ENCODE measurements at regions not wholly inside any gene's neighbourhood (a gene's known extent, or its start where the extent isn't known, plus 50 kb on each side); places are given as distances from the start of the nearest gene placed in this dataset.

DNA sequence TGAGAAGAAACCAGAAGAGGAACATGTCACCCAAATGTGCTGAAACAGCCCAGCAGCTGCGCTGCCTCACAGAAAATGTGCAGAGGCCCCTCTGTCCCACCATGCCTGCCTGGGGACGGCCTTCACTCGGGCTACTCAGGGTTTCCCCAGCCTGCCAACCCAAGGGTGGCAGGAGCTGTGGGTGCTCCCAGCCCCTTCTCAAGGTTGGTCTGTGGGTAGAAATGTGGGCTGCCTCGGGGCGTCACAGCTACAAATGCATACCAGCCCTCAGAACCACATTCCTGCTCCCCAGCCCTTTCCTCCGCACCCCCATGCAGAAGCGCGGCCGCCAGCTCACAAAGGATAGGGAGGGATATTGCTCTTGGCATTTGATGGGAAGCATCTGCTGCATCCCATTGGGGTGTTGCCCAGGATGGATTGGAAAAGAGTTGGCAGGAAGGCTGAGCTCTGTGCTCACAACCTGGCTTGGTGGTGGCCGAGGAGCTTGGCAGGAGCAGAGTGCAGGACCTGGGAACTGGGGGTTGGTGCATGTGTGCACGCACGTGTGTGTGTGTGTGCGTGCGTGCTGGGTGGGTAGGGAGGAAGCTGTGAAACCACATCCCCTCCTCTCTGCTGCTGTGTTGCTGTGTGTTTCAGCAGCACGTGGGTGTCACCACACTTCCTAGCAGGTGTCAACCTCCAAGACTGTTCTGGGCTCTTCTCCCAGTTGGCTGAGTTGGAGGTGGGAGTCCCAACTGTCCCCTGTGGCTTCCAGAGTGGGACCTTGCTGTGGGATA lies 304.4 kb downstream of the SEC14L1 start:
- DNase-seq (ENCODE audit: low read depth) = peak; percentile 88

DNA sequence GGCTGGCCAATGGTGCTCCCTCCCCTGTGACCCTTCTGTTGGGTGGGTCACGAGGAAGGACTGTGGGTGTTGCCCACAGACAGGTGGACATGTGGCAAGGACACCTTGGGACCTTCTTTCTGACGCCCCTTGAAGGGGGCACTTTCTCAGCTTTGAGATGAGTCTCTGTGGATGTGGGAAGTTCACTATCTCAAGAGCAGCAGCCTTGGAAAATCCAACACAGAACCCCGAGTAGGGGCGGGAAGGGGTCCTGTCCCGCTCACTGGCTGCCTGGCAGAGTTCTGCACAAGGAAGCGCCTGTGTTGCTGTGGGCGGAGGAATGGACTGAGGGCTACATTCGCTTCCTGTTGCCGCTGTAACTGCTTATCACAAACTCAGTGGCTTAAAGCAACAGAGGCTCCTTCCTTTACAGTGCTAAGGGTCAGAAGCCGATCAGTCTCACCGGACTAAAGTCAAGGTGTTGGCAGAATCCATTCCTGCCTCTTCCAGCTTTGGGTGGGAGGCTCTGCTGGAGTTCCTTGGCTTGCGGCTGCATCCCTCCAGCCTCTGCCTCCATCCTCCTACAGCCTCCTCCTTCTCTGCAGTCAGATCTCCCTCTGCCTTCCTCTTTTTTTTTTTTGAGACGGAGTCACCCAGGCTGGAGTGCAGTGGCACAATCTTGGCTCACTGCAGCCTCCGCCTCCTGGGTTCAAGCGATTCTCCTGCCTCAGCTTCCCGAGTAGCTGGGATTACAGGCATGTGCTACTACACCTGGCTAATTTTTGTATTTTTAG lies 305.2 kb downstream of the SEC14L1 start:
- peak; percentile 49 for DNase-seq (ENCODE audit: low read depth)

DNA sequence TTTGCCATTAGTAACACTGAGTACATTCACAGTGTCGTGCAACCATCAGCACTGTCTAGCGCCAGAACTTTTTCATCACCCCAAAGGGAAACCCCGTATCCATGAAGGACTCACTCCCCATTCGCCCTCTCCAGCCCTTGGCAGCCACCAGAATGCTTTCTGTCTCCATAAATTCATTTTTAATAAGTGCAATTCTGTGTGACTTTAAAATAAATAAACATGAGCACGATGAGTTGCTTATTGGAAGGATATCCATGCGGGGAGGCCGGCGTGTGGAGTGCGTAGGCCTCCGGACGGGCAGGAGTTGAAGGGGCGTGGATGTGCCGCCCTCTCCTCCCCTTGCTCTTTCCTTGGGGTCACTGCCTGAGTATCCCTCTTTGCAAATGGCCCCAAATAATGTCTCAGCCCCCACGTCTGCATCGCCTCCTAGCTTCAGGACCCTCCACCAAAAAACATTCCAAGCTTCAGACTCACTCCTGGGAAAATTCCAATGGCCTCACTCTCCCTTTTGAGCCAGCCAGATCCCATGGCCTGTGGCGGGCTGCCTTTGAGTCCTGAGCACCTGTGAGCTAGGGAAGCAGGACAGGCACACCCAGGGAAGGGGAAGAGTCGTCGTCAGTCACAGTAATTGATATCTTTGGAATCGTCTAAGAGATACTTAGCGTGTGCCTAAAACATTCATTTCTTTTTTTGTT lies 306.3 kb downstream of the SEC14L1 start:
- DNase-seq (ENCODE audit: low read depth) = no peak

DNA sequence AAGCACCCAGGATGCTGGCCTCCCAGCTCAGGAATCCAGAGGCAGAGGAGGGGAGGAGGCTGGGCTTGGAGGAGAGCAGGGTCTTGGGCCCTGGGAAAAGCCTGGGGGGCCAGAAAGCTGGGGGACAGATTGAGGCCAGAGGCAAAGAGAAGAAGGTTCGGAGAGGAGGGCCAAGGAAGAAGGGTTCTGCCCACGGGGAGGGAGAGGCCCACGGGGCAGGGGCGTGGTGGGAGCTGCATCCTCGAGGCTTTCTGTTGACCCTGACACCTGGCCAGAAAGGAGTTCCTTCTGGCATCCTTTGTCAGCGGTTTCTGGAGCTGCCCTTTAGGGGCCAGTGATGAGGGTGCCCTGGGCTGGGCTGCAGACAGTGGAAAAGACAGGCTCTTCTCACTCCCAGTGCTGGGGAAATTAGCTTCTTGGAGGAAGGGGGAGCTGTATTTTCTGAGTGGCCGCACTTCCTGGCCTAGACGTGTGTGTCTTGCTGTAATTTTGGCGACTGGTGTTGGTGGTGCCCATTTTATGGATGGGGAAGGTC lies 308.7 kb downstream of the SEC14L1 start:
- DNase-seq (ENCODE audit: low read depth) = no peak

DNA sequence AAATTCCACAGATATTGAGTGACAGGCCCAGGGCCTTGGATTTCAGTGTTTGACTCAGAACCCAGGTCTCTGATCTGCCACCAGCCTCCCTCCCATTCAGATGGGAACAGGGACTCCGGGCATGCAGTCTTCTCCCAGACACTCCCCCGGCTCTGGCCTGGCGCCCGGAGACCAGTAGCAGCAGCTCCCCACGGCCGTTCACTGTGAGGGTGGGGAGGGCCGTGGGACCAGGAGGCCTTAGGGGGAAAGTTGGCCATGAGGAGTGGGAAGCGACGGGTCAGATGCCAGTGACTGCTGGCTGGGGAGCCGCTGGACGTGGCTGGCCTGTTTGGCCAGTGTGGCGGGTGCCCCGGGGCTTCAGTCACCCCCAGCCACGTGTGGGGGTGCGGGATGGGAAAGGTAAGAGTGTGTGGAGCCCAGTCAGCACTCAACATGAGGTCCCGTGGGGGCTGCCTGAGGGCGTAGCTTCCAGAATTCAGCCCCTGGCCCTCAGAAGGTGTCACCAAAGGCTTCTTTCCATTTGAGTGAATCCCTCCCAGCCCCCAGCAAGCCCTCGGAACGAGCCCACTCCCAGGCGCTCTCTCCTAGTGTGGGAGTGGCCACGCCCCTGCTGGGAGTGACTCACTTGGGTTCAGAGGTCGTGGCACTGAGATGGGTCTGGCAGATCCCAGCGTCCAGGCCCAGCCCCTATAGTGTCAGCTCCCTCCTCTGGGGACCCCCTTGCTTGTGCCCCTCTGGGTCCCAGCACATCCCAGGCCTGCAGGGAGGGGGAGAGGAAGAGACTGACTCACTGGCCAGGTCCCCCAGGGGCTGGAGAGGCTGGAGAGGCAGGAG lies 309.4 kb downstream of the SEC14L1 start:
- no peak for DNase-seq (ENCODE audit: low read depth)

DNA sequence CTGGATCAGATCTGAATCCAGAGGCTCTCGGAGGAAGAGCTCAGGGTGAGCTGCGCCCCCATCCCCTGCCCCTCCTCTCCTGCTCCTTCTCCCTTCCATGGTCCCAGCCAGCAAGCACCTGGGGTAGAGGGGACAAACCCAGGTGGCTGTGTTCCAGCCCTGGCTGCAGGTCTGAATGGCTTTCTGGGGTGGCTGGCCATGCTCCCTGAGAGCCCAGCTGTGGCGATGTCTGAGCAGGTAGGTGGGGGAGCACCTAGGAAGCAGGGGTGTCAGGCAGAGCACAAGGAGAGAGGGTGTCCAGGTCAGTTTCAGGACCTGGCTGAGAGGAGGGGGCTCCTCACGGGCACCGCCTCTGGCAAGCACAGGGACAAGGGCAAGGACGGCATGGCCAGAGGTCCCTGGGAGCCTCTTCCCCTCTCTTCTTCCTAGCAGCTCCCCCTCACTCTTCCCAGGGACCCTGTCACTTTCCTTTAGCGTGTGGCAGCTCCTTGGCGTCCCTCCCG lies 310.0 kb downstream of the SEC14L1 start:
- no peak for DNase-seq (ENCODE audit: low read depth)

DNA sequence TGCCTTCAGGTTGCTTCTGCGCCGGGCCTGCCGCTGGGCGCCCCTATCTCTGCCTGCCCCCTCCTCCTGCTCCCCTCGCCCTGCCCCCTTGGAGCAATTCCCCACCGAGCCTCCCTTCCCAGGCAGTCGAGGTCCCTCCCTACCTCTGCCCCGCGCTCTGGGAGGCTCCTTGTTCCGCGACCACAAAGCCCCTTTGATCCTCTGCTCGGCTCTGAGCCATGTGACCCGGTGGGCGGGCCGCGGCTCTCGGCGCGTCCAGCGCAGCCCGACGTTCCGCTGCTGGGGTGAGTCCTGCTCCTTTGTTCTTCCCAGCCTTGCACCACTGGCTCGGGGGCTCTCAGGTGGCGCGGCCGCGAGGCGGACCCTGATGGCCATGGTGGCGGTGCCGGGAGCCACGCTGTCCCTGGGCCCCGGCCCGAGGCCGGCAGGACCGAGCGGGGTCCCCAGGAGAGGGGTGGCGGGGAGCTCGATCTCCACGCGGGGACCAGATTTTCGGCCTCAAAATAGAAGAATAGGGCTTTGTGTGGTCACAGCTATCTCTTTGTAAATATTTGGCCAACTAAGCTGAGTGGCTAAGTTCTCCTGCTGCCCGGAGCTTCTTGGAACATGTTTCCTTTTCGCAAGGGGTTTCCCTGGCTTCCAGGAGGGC lies 310.6 kb downstream of the SEC14L1 start:
- peak; percentile 65 for DNase-seq (ENCODE audit: low read depth)

DNA sequence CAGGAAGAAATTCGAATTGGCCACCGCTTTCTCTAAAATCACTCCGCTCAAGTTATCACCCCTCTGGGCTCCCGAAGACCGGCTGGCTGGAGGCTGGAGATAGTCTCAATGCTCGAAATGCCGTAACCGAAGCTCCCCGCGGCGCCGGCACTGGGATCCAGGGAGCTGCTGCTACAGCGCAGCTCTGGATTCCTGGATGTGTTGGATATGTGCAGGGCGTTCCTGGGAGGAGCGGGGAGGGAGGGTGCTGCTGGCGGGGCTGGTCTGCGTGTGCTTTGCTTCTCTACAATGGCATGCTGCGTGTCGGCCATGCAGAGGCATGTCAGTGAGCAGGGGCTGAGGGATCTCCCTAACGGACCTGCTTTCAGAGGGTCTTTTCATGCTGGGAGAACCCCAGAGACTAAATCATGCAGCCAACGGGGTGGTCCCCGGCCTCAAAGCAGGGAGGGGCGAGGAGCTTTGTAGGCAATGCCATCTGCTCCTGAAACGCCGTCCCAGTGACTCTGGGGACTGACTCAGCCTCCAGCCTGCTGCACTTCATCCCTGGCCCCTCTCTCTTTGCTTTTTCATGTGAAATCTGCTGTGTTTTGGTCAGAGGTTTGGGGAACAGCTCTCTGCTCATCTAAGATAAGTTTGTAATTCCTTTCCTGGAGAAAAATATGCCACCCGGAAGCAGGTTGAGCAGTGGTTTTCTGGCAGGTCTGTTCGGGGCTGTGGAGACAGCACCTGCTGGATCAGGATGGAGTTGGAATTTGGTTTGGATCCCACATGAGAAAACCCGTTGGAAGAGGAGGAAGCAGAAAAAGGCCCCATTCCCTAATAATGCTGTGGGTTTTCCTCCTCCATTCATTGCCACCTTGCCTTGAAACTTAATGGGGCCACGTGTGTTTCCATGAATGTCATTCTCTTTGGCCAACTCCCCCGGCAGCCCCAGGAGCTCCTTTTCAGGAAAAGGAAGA lies 311.4 kb downstream of the SEC14L1 start:
- no peak for DNase-seq (ENCODE audit: low read depth)

DNA sequence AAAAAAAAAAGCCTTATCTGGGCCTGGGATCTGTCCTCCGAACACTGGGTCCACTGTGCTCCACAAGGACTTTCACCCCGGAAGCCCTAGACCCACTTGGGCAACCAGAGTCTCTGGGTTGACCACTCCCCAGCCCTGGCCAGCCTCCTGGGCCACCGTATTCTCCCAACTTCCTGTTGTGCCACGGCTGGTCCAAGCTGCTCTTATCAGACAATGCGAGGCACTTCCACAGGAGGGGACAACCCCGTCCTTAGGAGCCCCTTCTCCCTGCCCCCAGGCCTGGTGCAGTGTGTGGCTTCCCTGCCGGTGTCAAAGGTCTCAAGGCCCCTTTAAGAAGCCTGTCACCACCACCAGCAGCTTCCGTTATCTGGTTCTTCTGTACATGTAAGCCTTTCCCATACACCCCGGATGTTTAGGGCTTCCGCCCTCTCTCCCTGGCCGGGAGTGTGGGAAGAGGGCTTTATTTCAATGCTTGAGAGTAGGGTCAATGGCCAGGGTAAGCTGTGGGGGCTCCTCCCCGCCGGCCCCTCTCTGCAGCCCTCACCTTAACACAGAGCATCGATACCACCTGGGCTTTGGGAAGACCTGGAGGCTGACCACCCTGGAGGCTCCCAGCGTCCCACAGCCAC lies 313.0 kb downstream of the SEC14L1 start:
- peak; percentile 47 for DNase-seq (ENCODE audit: low read depth)

DNA sequence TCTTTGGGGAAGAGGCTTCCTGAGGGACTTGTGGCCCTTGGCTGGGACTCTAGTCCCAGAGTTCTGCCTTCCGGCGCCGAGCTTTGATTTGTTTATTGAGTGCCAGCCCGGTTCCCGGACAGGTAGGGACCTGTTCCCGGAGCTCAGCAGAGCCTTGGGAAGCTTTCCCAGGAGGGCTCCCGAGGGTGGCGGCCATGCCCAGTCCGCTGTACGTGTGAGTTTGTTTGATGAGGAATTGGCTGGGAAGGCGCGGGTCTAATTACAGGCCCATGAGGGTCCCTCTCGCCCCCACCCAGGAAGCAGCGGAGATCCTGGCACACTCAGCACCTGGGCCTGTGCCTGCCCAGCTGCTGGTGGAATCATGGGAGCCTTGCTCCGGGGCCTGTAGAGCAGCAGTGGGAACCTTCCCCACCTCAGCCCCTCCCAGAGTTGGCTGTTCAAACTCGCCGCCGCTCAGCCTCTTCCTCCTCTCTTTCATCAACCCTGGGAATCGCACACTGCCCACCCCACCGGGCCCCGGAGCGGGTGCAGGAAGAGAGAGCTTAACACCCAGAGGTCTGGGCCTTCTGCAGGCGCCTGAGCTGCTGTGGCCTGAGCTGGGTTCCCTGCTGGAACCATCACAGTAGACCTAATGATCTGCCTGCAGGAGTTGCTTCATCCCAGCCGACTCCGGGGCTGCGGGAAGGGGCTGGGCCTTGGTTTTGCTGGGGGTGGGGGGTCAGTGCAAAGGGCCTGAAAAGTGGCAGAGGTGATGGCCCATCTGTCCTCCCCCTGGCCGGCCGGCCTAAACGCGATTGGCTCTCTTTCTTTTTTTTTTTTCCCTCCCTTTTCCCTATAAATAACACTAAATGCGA lies 313.7 kb downstream of the SEC14L1 start:
- DNase-seq (ENCODE audit: low read depth) = no peak

DNA sequence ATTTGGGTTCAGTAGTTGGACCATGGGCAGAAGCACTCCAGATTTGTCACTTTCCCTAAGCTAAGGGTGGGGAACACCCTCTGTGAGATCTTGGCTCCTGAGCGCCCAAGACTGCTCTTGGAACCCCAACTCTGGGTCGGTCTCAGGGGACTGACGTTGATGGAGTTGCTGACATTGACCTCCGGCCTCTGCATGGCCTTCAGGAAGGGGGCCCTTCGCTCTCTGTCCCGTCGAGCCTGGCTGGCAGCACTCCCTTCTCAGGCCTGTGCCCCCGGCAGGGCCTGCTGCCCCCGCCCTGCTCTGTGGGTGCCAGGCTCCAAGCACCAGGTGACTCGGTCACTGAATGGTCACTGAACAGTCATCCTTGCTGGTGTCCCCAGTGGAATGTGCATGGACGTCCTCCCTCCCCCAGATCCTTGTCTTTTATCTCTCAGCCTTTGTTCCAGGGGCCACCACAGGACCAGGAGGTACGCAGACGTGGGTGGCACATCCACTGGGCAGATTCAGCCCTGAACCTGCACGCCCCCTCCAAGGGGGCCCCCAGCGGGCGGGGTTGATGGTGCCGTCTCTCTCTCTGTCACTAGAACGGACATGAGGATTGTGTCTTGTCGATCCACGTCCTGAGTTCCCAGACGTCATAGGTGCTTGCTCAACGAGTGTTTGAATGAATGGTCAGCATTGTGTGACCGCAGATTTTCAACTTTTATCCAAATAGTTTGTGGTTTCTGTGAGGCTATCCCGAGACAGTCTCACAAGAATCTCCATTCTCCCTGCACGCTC lies 314.5 kb downstream of the SEC14L1 start:
- DNase-seq (ENCODE audit: low read depth) = no peak

DNA sequence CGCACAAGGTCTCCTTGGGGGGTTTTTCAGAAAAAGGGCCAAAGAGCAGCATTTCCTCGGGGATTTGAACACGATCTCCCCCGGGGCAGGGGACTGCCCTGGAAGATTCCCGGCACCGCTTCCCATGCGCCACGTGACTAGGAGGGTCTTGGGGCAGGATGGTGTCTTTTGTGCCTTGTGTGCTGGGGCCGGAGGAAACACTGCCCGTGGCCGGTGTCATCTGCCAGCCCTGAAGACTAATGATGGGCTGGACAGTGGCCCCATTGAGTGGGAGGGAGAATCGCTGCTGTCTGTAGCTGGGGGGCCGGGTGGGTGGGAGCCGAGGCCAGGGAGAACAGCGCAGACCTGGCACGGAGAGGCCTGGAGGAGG lies 315.1 kb downstream of the SEC14L1 start:
- DNase-seq (ENCODE audit: low read depth) = no peak

DNA sequence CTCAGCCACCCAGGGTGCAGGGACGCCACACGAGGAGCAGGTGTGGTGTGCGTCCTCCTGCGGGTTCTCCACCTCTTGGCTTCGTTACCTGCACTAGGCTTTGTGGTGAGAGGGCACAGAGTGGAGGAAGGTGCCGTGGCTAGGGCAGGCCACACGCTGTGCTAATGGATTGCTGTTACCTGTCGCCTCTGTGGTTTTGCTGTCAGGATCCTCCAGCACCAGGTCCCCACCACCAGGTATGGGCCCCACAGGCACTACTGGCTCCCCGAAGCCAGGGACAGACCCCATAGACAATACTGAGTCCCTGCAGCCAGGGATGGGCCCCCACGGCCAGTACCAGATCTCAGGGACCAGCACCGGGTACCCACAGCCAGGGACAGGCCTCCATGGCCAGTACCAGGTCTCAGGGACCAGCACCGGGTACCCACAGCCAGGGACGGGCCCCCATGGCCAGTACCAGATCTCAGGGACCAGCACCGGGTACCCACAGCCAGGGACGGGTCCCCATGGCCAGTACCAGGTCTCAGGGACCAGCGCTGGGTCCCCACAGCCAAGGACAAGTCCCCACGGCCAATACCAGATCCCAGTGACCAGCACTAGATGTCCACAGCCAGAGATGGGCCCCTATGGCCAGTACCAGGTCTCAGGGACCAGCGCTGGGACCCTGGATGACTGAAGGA lies 315.6 kb downstream of the SEC14L1 start:
- peak; percentile 54 for DNase-seq (ENCODE audit: low read depth)

DNA sequence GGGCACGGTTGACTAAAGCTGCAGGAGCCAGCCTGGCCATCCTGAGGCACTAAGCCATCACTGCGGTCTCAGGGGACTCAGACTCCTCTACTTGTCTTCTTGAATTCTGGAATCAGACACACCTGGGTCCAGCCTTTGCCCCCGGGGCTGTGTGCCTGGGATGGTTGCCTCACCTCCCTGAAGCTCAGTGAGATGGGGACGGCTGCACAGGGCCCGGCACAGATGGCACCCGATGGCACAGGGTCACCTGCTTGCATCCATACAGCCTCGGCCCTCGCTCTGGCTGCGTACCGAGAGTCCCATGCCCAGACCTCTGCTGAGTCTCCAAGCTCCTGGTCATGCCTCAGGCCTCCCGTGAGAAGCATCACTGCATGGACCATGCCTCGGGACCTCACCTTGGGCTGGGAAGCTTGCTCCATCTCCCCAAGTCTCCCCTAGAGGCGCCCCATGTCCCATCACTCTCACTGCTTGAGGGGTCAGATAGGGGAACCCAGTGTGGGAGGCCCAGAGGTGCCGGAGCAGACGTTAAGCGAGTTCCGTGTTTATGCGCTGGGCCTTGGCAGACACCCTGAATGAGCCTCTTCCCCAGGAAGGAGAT lies 316.3 kb downstream of the SEC14L1 start:
- DNase-seq (ENCODE audit: low read depth) = no peak

DNA sequence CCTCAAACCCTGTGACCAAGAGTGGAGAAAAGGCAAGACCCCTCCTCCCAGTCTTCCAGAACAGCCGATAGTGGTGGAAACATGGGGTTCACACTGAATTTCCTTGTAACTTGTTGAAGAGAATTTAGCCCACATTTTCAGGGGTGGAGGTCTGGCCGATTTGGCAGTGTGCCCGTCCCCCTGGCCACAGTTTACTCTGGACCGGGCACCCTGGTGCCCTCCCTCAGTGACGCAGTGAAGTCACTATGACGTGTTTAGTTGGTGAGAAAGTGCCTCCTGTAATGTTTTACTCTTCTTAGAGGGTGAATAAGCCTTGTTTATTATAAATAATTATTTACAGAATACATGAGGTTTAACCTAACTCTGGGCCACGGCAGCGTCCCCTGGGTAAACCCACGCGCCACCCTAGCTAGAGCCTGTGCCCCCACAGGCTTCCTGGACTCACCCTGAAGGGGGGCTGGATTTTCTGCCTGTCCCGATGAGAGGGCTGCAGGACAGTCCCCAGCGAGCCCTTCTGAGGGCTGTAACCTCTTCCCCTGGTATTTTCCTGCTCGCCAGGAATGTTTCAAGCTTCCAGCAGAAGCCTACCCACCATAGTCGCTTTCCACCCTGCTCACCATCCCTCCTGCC lies 316.9 kb downstream of the SEC14L1 start:
- no peak for DNase-seq (ENCODE audit: low read depth)
